Bronchial epithelial cell (primary cell): ENCODE measurements at regions not wholly inside any gene's neighbourhood (a gene's known extent, or its start where the extent isn't known, plus 50 kb on each side); places are given as distances from the start of the nearest gene placed in this dataset.

Source experiments
- DNase-seq: peaks from one replicate; pipeline ENCODE4 v3.0.0-alpha.2; 2010; ENCODE audit warnings: low read depth
- FAIRE-seq: peaks from 2 replicates; lab custom pipeline; 2011; peaks lifted over from hg19 to GRCh38; lab: Jason Lieb, UNC
- H3K27me3 ChIP-seq: 2 replicates; pipeline ENCODE4 v1.5.1; 2011; ENCODE audit warnings: low read length; ENCODE audit not compliant: control insufficient read depth, insufficient read depth
- H3K36me3 ChIP-seq: 2 replicates; pipeline ENCODE4 v1.5.1; 2011; ENCODE audit warnings: low read length; ENCODE audit not compliant: control insufficient read depth, insufficient read depth
- H3K4me3 ChIP-seq: 2 replicates; pipeline ENCODE4 v1.5.1; 2011; ENCODE audit warnings: mild to moderate bottlenecking, low read depth, low read length, control low read depth
- CTCF ChIP-seq: IDR thresholded peaks from 2 replicates; pipeline ENCODE4 v1.5.1; 2011; ENCODE audit warnings: mild to moderate bottlenecking, moderate library complexity, low read length, control low read depth, inconsistent platforms; ENCODE audit not compliant: insufficient read depth, severe bottlenecking

- no peaks in the 10 kb centered on the region for H3K27me3 ChIP-seq
- DNase-seq (no peak), FAIRE-seq (no peak)
- H3K36me3 ChIP-seq, result no peaks in the 10 kb centered on the region
- TF ChIP-seq CTCF, result no peak
- H3K4me3 ChIP-seq, result no peak overlapping the region
These were observed 338.6 kb downstream of the TMEM114 start for GRCh38 chr16:8251727-8252126.

- Histone ChIP-seq H3K4me3 (no peak overlapping the region), H3K27me3 (no peaks in the 10 kb centered on the region), H3K36me3 (no peaks in the 10 kb centered on the region)
- no peak for TF ChIP-seq CTCF
- FAIRE-seq (no peak), DNase-seq (peak; percentile 1)
These were observed 339.0 kb downstream of the TMEM114 start for GRCh38 chr16:8251298-8251697.

GRCh38 chr16:8247993-8248392, 342.3 kb downstream of the TMEM114 start:
- FAIRE-seq (no peak), DNase-seq (no peak)
- Histone ChIP-seq H3K36me3 (no peaks in the 10 kb centered on the region), H3K4me3 (no peak overlapping the region), H3K27me3 (no peaks in the 10 kb centered on the region)
- TF ChIP-seq CTCF, result no peak

GRCh38 chr16:8243981-8244380, 346.3 kb downstream of the TMEM114 start:
- Histone ChIP-seq H3K27me3 (no peaks in the 10 kb centered on the region), H3K4me3 (no peak overlapping the region), H3K36me3 (no peaks in the 10 kb centered on the region)
- no peak for TF ChIP-seq CTCF
- DNase-seq (no peak), FAIRE-seq (no peak)

GRCh38 chr16:8241408-8241807, 348.9 kb downstream of the TMEM114 start:
- no peak for TF ChIP-seq CTCF
- FAIRE-seq, result no peak

GRCh38 chr16:8239443-8239842, 350.9 kb downstream of the TMEM114 start:
- no peak for FAIRE-seq
- Histone ChIP-seq H3K4me3 (no peak overlapping the region), H3K36me3 (no peaks in the 10 kb centered on the region), H3K27me3 (no peaks in the 10 kb centered on the region)
- DNase-seq, result no peak
- no peak for TF ChIP-seq CTCF

More at GRCh38 chr16:8241408-8241807, 348.9 kb downstream of the TMEM114 start:
- Histone ChIP-seq H3K4me3 (no peak overlapping the region), H3K27me3 (no peaks in the 10 kb centered on the region), H3K36me3 (no peaks in the 10 kb centered on the region)
- no peak for DNase-seq
